ENCODE measurements at regions not wholly inside any gene's neighbourhood (a gene's known extent, or its start where the extent isn't known, plus 50 kb on each side); places are given as distances from the start of the nearest gene placed in this dataset.
"Not testable (repeated sequence)": the region's sequence is repeated elsewhere in the genome, so short reads cannot be mapped to it uniquely, and the experiment has no call there.

- no peak for DNase-seq
These were observed 125.5 kb upstream of the MPHOSPH6 start for GRCh38 chr16:82295290-82296201.

GRCh38 chr16:82293671-82294070, 123.6 kb upstream of the MPHOSPH6 start:
- no peak for DNase-seq

GRCh38 chr16:82287937-82288336, 117.9 kb upstream of the MPHOSPH6 start:
- DNase-seq: no peak

- DNase-seq: no peak
These were observed 112.6 kb upstream of the MPHOSPH6 start for GRCh38 chr16:82282662-82283061.

- no peak for DNase-seq
These were observed 111.5 kb upstream of the MPHOSPH6 start for GRCh38 chr16:82281544-82281943.

- DNase-seq: no peak
These were observed 110.8 kb upstream of the MPHOSPH6 start for GRCh38 chr16:82280867-82281266.

GRCh38 chr16:82275349-82275748, 105.3 kb upstream of the MPHOSPH6 start:
- not testable (repeated sequence) for DNase-seq

GRCh38 chr16:82271636-82272035, 101.6 kb upstream of the MPHOSPH6 start:
- no peak for DNase-seq

GRCh38 chr16:82267675-82268074, 97.7 kb upstream of the MPHOSPH6 start:
- DNase-seq: not testable (repeated sequence)

- DNase-seq: no peak
These were observed 95.8 kb upstream of the MPHOSPH6 start for GRCh38 chr16:82265809-82266208.

- DNase-seq: peak; percentile 53
These were observed 94.7 kb upstream of the MPHOSPH6 start for GRCh38 chr16:82264756-82265155.

GRCh38 chr16:82263521-82264143, 93.6 kb upstream of the MPHOSPH6 start:
- peak; percentile 87 for DNase-seq

GRCh38 chr16:82262244-82262643, 92.2 kb upstream of the MPHOSPH6 start:
- no peak for DNase-seq

GRCh38 chr16:82260212-82260795, 90.3 kb upstream of the MPHOSPH6 start:
- no peak for DNase-seq

- DNase-seq: no peak
These were observed 89.7 kb upstream of the MPHOSPH6 start for GRCh38 chr16:82259731-82260130.

- DNase-seq: no peak
These were observed 88.0 kb upstream of the MPHOSPH6 start for GRCh38 chr16:82257990-82258389.

GRCh38 chr16:82252582-82252981, 82.6 kb upstream of the MPHOSPH6 start:
- DNase-seq: no peak

GRCh38 chr16:82248677-82249076, 78.7 kb upstream of the MPHOSPH6 start:
- DNase-seq: no peak

GRCh38 chr16:82248012-82248656, 78.1 kb upstream of the MPHOSPH6 start:
- peak; percentile 58 for DNase-seq

- no peak for DNase-seq
These were observed 72.2 kb upstream of the MPHOSPH6 start for GRCh38 chr16:82242201-82242600.

GRCh38 chr16:82241469-82242052, 71.5 kb upstream of the MPHOSPH6 start:
- no peak for DNase-seq

- DNase-seq: no peak
These were observed 70.1 kb upstream of the MPHOSPH6 start for GRCh38 chr16:82240111-82240510.

GRCh38 chr16:82236875-82237274, 66.9 kb upstream of the MPHOSPH6 start:
- DNase-seq: no peak
